ENCODE measurements at regions not wholly inside any gene's neighbourhood (a gene's known extent, or its start where the extent isn't known, plus 50 kb on each side); places are given as distances from the start of the nearest gene placed in this dataset.

GRCh38 chr9:1870915-1871314 lies 144.2 kb upstream of the SMARCA2 start:
- Histone ChIP-seq H3K4me3 (no peak overlapping the region), H3K9me3 (no peaks in the 10 kb centered on the region), H3K27ac (no peak overlapping the region), H3K4me1 (no peaks in the 10 kb centered on the region), H3K27me3 (no peaks in the 10 kb centered on the region), H3K36me3 (no peaks in the 10 kb centered on the region)
- intact Hi-C loops (cut with DNase I; ENCODE audit: low total_unique reads), result no loop called here
- in situ Hi-C loops (cut with MboI; ENCODE audit: low sequenced_read_pairs in 4 of 4), result no loop called here
- ATAC-seq (no peak), DNase-seq (no peak)
- TF ChIP-seq CTCF (IDR thresholded peaks at IDR 0.05 in 4 of 5, conservative IDR thresholded peaks at IDR 0.05 in 1 of 5), result no peak
- TF ChIP-seq POLR2A (IDR thresholded peaks at IDR 0.05), result no peak

- intact Hi-C loops (cut with DNase I; ENCODE audit: low total_unique reads) (no loop called here), in situ Hi-C loops (cut with MboI; ENCODE audit: low sequenced_read_pairs in 4 of 4) (no loop called here)
- TF ChIP-seq CTCF (IDR thresholded peaks at IDR 0.05 in 4 of 5, conservative IDR thresholded peaks at IDR 0.05 in 1 of 5) (no peak), POLR2A (IDR thresholded peaks at IDR 0.05) (no peak)
- ATAC-seq, result no peak
- H3K27ac ChIP-seq, result no peak overlapping the region
- no peaks in the 10 kb centered on the region for H3K27me3 ChIP-seq
- H3K4me3 ChIP-seq, result no peak overlapping the region
- no peaks in the 10 kb centered on the region for H3K9me3 ChIP-seq
- H3K4me1 ChIP-seq, result no peaks in the 10 kb centered on the region
- DNase-seq, result no peak
- H3K36me3 ChIP-seq, result no peaks in the 10 kb centered on the region
These were observed 143.3 kb upstream of the SMARCA2 start for GRCh38 chr9:1871626-1872419.

- ATAC-seq, result no peak
- in situ Hi-C loops (cut with MboI; ENCODE audit: low sequenced_read_pairs in 4 of 4), result no loop called here
- intact Hi-C loops (cut with DNase I; ENCODE audit: low total_unique reads), result no loop called here
These were observed 139.8 kb upstream of the SMARCA2 start for GRCh38 chr9:1875251-1875851.

GRCh38 chr9:1875921-1876448 lies 139.2 kb upstream of the SMARCA2 start:
- in situ Hi-C loops (cut with MboI; ENCODE audit: low sequenced_read_pairs in 4 of 4) (no loop called here), intact Hi-C loops (cut with DNase I; ENCODE audit: low total_unique reads) (no loop called here)

More at GRCh38 chr9:1875251-1875851, 139.8 kb upstream of the SMARCA2 start:
- no peaks in the 10 kb centered on the region for H3K27me3 ChIP-seq
- H3K36me3 ChIP-seq, result no peaks in the 10 kb centered on the region
- DNase-seq, result no peak
- no peak overlapping the region for H3K27ac ChIP-seq
- H3K4me1 ChIP-seq, result no peaks in the 10 kb centered on the region
- H3K4me3 ChIP-seq, result no peak overlapping the region
- H3K9me3 ChIP-seq, result no peaks in the 10 kb centered on the region
- TF ChIP-seq CTCF (IDR thresholded peaks at IDR 0.05 in 4 of 5, conservative IDR thresholded peaks at IDR 0.05 in 1 of 5) (no peak), POLR2A (IDR thresholded peaks at IDR 0.05) (no peak)

More at GRCh38 chr9:1875921-1876448, 139.2 kb upstream of the SMARCA2 start:
- Histone ChIP-seq H3K27ac (no peak overlapping the region), H3K4me3 (no peak overlapping the region), H3K27me3 (no peaks in the 10 kb centered on the region), H3K36me3 (no peaks in the 10 kb centered on the region), H3K9me3 (no peaks in the 10 kb centered on the region), H3K4me1 (no peaks in the 10 kb centered on the region)
- TF ChIP-seq CTCF (IDR thresholded peaks at IDR 0.05 in 4 of 5, conservative IDR thresholded peaks at IDR 0.05 in 1 of 5), result no peak
- TF ChIP-seq POLR2A (IDR thresholded peaks at IDR 0.05), result no peak
- DNase-seq, result no peak
- no peak for ATAC-seq
